Common myeloid progenitor, CD34-positive (primary cell): ENCODE measurements at regions not wholly inside any gene's neighbourhood (a gene's known extent, or its start where the extent isn't known, plus 50 kb on each side); places are given as distances from the start of the nearest gene placed in this dataset.
A peak's percentile ranks its signal among the peaks of the same experiment; 100 is the strongest.

Experiments
- CTCF ChIA-PET: fragments of 350-600 bp; sonication (Branson Sonifier 250); formaldehyde crosslinking; loops from one replicate; lab custom pipeline; 2021; ENCODE audit warnings: antibody characterized with exemption; lab: Charles Lee
- POLR2A ChIA-PET: fragments of 350-600 bp; sonication (Branson Sonifier 250); formaldehyde crosslinking; loops from one replicate; lab custom pipeline; 2021; ENCODE audit warnings: antibody characterized with exemption; lab: Charles Lee
- DNase-seq, 3 donors: peaks; one replicate each; pipeline versions ENCODE4 v3.0.0 to v3.0.0-alpha.2; 2013
- H3K27ac ChIP-seq, 2 experiments: 1 replicate in 1 of 2; 2 replicates in 1 of 2; pipeline ENCODE4 v1.7.0; 2013; ENCODE audit warnings: inconsistent platforms in 2 of 2, low read length in 2 of 2, mild to moderate bottlenecking in 2 of 2, low read depth in 1 of 2, moderate library complexity in 1 of 2; ENCODE audit not compliant: severe bottlenecking in 2 of 2, insufficient read depth in 1 of 2, poor library complexity in 1 of 2
- H3K27me3 ChIP-seq, 5 experiments: replicated peaks in 2 of 5; 1 replicate in 3 of 5; 2 replicates in 2 of 5; pipeline versions ENCODE4 v1.6.1 to v1.7.0; 2013; ENCODE audit warnings: low read length in 4 of 5, mild to moderate bottlenecking in 2 of 5, moderate library complexity in 2 of 5, inconsistent platforms in 1 of 5; ENCODE audit not compliant: insufficient read depth in 5 of 5, control insufficient read depth in 4 of 5
- H3K36me3 ChIP-seq, 4 experiments: 1 replicate in 2 of 4; 2 replicates in 2 of 4; pipeline versions ENCODE4 v1.6.1 to v1.7.0; 2013; ENCODE audit warnings: low read length in 3 of 4, control low read depth in 1 of 4, mild to moderate bottlenecking in 1 of 4; ENCODE audit not compliant: control insufficient read depth in 4 of 4, insufficient read depth in 4 of 4
- H3K4me1 ChIP-seq, 4 experiments: 1 replicate in 3 of 4; 2 replicates in 1 of 4; pipeline versions ENCODE4 v1.6.1 to v1.7.1; 2013; ENCODE audit warnings: low read length in 3 of 4, mild to moderate bottlenecking in 3 of 4, control low read depth in 1 of 4, inconsistent platforms in 1 of 4, moderate library complexity in 1 of 4; ENCODE audit not compliant: control insufficient read depth in 4 of 4, insufficient read depth in 4 of 4; ENCODE audit errors: control extremely low read depth in 1 of 4
- H3K4me3 ChIP-seq, 7 experiments: 1 replicate in 4 of 7; 2 replicates in 3 of 7; pipeline versions ENCODE4 v1.5.1 to v1.7.0; 2013; ENCODE audit warnings: mild to moderate bottlenecking in 7 of 7, low read length in 6 of 7, moderate library complexity in 6 of 7, inconsistent platforms in 2 of 7, low read depth in 2 of 7, control low read depth in 1 of 7; ENCODE audit not compliant: insufficient read depth in 4 of 7, control insufficient read depth in 1 of 7; ENCODE audit errors: extremely low read depth in 1 of 7
- H3K9me3 ChIP-seq, 5 experiments: 1 replicate in 4 of 5; 2 replicates in 1 of 5; pipeline versions ENCODE4 v1.6.1 to v1.7.1; 2013; ENCODE audit warnings: low read length in 4 of 5, mild to moderate bottlenecking in 2 of 5, inconsistent platforms in 1 of 5, low read depth in 1 of 5, moderate library complexity in 1 of 5; ENCODE audit not compliant: control insufficient read depth in 4 of 5, insufficient read depth in 2 of 5; ENCODE audit errors: control extremely low read depth in 1 of 5
- WGBS: methylation state at CpG from one replicate; pipeline ENCODE4 v1.1.5; 2013; ENCODE audit not compliant: insufficient coverage; 5-methylcytosine and 5-hydroxymethylcytosine counted together

DNA sequence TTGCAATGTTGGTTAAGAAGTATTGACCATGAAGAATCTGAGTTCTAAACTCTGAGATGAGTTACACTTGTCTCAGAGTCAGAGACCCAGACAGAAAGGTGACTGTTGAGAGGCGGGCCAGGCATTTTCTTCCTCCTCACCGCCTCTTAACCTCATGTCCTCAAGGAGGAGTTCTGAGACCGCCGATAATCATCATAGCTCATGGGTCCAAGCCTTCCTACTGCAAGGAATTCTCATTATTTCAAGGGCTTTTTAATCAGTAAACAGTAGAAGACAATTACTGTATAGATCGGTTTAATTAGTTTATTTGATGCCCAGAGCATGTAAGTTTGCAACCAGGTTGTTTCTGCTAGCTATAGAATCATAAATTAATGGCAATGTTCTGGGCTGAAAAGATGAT is 382.4 kb upstream of the MMS22L start:
- 86% methylated on average over 5 of the region's 5 CpGs for WGBS
- Histone ChIP-seq H3K27me3 (peaks cover 0 to 8% (median 3%) of the 10 kb centered on the region in 5 experiments), H3K27ac (no peak overlapping the region), H3K4me1 (peaks cover 0 to 3% (median 0%) of the 10 kb centered on the region in 4 experiments), H3K36me3 (no peaks in the 10 kb centered on the region), H3K9me3 (no peaks in the 10 kb centered on the region), H3K4me3 (no peak overlapping the region)
- POLR2A ChIA-PET: no interaction called here
- no peak for DNase-seq
- CTCF ChIA-PET: interaction anchor here (1.4 kb wide), 1 partner anchor 13 kb away, joined by 3 read pairs; no protein-coding TSS in a partner anchor

DNA sequence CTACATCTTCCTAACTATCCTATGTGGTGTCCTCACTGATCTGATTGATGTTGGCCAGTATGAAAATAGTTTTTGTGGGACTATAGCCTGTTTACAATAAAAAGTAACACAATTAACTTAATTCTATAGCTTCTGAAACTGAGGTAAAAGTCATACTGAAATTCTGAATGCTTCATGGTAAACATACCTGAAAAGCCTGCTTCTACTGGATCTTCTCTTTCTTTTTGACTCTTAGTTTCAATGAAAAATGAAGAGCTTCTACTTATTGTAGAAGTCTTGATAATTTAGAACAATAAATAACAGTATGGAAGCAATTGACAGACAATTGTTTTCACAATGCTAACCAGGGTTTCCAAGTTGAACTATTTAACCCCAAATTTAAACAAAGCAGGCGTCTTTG is 383.9 kb upstream of the MMS22L start:
- Histone ChIP-seq H3K36me3 (no peaks in the 10 kb centered on the region), H3K9me3 (no peaks in the 10 kb centered on the region), H3K4me3 (no peak overlapping the region), H3K27ac (no peak overlapping the region), H3K4me1 (peaks cover 0 to 3% (median 0%) of the 10 kb centered on the region in 4 experiments), H3K27me3 (peaks cover 0 to 8% (median 3%) of the 10 kb centered on the region in 5 experiments)
- no peak for DNase-seq
- ChIA-PET POLR2A (no interaction called here), CTCF (no interaction called here)
- WGBS: no CpG with 5 or more reads among the region's 1 CpG

DNA sequence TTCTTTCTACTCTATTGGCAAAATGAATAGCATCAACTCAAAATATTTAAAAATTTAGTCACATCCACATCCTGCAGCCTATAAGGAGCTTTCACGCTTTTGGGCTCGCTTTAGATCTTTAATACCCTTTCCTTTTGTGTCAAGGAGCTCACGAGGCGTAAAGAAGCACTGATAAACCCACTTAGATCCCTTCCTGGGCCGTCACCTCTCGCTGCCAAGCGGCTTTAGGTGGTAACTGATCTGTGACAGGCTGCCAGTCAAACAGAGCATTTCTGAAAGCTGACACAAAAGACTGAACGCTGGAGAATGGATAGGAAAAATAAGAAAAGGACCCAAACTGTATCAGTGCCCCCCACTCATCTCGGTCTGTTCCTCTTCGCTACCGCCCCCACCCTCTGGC is 385.7 kb upstream of the MMS22L start:
- no peak overlapping the region for H3K4me3 ChIP-seq
- WGBS: 62% methylated on average over 8 of the region's 11 CpGs
- H3K36me3 ChIP-seq: no peaks in the 10 kb centered on the region
- H3K27ac ChIP-seq: no peak overlapping the region
- ChIA-PET CTCF (no interaction called here), POLR2A (no interaction called here)
- no peaks in the 10 kb centered on the region for H3K9me3 ChIP-seq
- H3K27me3 ChIP-seq: peaks cover 0 to 8% (median 3%) of the 10 kb centered on the region in 5 experiments
- peaks cover 0 to 3% (median 0%) of the 10 kb centered on the region in 4 experiments for H3K4me1 ChIP-seq
- DNase-seq: no peak

- no peak overlapping the region for H3K27ac ChIP-seq
- 4% methylated on average over 4 of the region's 15 CpGs for WGBS
- ChIA-PET CTCF (no interaction called here), POLR2A (no interaction called here)
- peaks cover 0 to 8% (median 3%) of the 10 kb centered on the region in 5 experiments for H3K27me3 ChIP-seq
- H3K36me3 ChIP-seq: no peaks in the 10 kb centered on the region
- no peaks in the 10 kb centered on the region for H3K9me3 ChIP-seq
- DNase-seq: peak in 1 of 3 donors; percentile 1
- H3K4me3 ChIP-seq: peak overlapping the region in 1 of 7 experiments; percentile 4
- peaks cover 0 to 3% (median 0%) of the 10 kb centered on the region in 4 experiments for H3K4me1 ChIP-seq
Observed at GRCh38 chr6:97669191-97670031, 386.4 kb upstream of the MMS22L start.

DNA sequence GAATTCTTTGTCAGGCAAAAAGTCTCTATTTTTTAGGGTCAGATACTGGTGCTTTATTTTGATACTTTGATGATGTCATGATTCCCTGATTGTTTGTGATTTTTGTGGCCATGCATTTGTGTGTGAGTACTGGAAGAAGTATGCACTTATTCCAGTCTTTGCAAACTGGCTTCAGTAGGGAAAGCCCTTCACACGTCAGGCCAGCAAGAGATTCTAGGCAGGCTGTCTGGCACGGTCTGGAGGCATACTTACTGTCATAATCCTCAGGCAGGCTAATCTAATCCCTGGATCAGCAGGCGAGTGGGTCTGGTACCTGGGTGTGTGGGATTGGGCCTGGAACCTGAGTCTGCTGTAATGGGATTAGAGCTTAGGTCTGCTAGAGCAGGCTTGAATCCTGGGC is 391.8 kb upstream of the MMS22L start:
- Histone ChIP-seq H3K27me3 (no peaks in the 10 kb centered on the region), H3K4me1 (no peaks in the 10 kb centered on the region), H3K27ac (no peak overlapping the region), H3K36me3 (no peaks in the 10 kb centered on the region), H3K4me3 (no peak overlapping the region), H3K9me3 (no peaks in the 10 kb centered on the region)
- WGBS: 100% methylated on average over 2 of the region's 3 CpGs
- ChIA-PET CTCF (no interaction called here), POLR2A (interaction anchor here (0.6 kb wide), 1 partner anchor 11 kb away, joined by 3 read pairs; no protein-coding TSS in a partner anchor)
- no peak for DNase-seq

- Histone ChIP-seq H3K27ac (no peak overlapping the region), H3K4me1 (no peaks in the 10 kb centered on the region), H3K27me3 (no peaks in the 10 kb centered on the region), H3K4me3 (no peak overlapping the region), H3K9me3 (no peaks in the 10 kb centered on the region), H3K36me3 (no peaks in the 10 kb centered on the region)
- CTCF ChIA-PET: no interaction called here
- DNase-seq: no peak
- POLR2A ChIA-PET: no interaction called here
- 83% methylated on average over 1 of the region's 2 CpGs for WGBS
Observed at GRCh38 chr6:97677626-97678025, 394.6 kb upstream of the MMS22L start.

- Histone ChIP-seq H3K27me3 (no peaks in the 10 kb centered on the region), H3K36me3 (no peaks in the 10 kb centered on the region), H3K27ac (no peak overlapping the region), H3K9me3 (no peaks in the 10 kb centered on the region), H3K4me3 (no peak overlapping the region), H3K4me1 (no peaks in the 10 kb centered on the region)
- CTCF ChIA-PET: no interaction called here
- WGBS: 90% methylated on average over 1 of the region's 2 CpGs
- no peak for DNase-seq
- POLR2A ChIA-PET: no interaction called here
Observed at GRCh38 chr6:97687916-97688315, 404.9 kb upstream of the MMS22L start.
